Adrenal gland (tissue), 9 donors: ENCODE measurements at regions not wholly inside any gene's neighbourhood (a gene's known extent, or its start where the extent isn't known, plus 50 kb on each side); places are given as distances from the start of the nearest gene placed in this dataset.

Experiments
- DNase-seq, 7 donors: peaks; one replicate each; pipeline ENCODE4 v3.0.0-alpha.2; 2019 to 2020
- H3K27ac ChIP-seq, 5 donors: fragments of 200-600 bp; sonication (generic) in 4 of 5; 1 replicate in 3 of 5; 2 replicates in 2 of 5; pipeline versions ENCODE4 v1.5.1 to v1.8.0; 2016 to 2020; ENCODE audit warnings: mild to moderate bottlenecking in 1 of 5
- H3K27me3 ChIP-seq: fragments of 200-600 bp; 2 replicates; pipeline ENCODE4 v1.8.0; 2021
- H3K36me3 ChIP-seq, 2 donors: fragments of 200-600 bp; replicated peaks in 1 of 2; 1 replicate in 1 of 2; 2 replicates in 1 of 2; pipeline versions ENCODE4 v1.5.1 to v1.8.0; 2018 to 2022
- H3K4me1 ChIP-seq, 2 donors: fragments of 200-600 bp; replicated peaks in 1 of 2; 1 replicate in 1 of 2; 2 replicates in 1 of 2; pipeline versions ENCODE4 v1.5.1 to v1.8.0; 2018 to 2021
- H3K4me3 ChIP-seq, 4 donors: fragments of 200-600 bp; sonication (generic) in 3 of 4; one replicate each; pipeline ENCODE4 v1.5.1; 2016 to 2018
- H3K9me3 ChIP-seq, 3 donors: fragments of 200-600 bp; sonication (generic) in 1 of 3; replicated peaks in 1 of 3; 1 replicate in 2 of 3; 2 replicates in 1 of 3; pipeline versions ENCODE4 v1.5.1 to v1.8.0; 2016 to 2021
- POLR2A ChIP-seq, 2 donors: fragments of 450-650 bp; IDR thresholded peaks; one replicate each; pipeline ENCODE4 v1.6.1; 2017; ENCODE audit warnings: antibody characterized with exemption in 2 of 2, mild to moderate bottlenecking in 2 of 2, moderate library complexity in 1 of 2
- WGBS, 4 donors: extraction: QIAGEN DNeasy Blood & Tissue Kit in 2 of 4; methylation state at CpG; one replicate each; pipeline versions ENCODE4 v1.1.5 to v1.1.7; 2013 to 2017; 5-methylcytosine and 5-hydroxymethylcytosine counted together
- intact Hi-C, 2 donors: fragments of 100-400 bp; cut with DNase I; formaldehyde crosslinking; loops; one replicate each; pipeline versions ENCODE4 v1.14.1 to v1.15.0; 2022 to 2023
- TF ChIP-seq, protein P1 (sequence below), 6 experiments: fragments of 450-650 bp in 4 of 6; fragments of 200-600 bp in 2 of 6; sonication (generic) in 1 of 6; IDR thresholded peaks; 1 replicate in 5 of 6; 2 replicates in 1 of 6; pipeline versions ENCODE4 v1.5.1 to v1.8.0; 2016 to 2021; ENCODE audit warnings: antibody characterized with exemption in 6 of 6, mild to moderate bottlenecking in 2 of 6, moderate library complexity in 1 of 6
- donor health status: healthy with polysubstance abuse.
- donor health status: Bipolar disorder and iron deficiency.
- donor health status: DM: yes; HTN: yes; CAD: no.
- donor health status: DM: no; HTN: no; CAD: no.
- donor health status: DM: no; HTN: no; CAD: no.

DNA sequence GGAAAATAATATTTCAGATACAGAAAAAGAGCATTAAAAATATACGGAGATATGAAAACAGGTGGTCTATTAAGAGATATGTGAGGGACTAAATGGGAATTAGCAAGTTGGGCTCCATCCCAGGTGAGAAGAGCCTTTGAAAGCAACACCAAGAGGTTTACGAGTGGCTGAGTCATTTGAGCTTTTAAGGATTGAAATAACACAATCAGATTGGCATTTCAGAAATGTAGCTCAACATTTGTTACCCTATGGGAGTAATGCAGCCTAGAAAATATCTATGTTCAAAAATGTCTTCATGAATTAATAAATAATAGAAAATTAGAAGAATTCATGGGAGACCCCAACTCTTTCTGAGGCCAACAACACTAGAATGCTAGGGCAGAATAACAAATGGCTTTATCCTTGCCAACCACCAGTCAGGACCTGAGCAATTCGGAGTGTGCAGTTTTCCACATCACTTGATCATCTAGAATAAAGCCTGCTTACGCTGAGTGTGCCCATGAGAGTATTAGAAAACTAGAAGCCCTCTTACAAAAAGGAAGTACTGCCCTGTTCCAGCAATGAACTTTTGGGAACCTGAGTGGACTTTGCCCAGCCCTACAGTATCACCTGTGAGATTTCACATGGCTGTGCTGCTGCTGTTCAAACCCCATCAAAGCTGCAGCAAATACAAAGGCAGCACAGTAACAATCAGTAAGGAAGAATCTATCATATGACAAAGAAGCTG, 538.0 kb upstream of the CAMK1G start:
- intact Hi-C loops = no loop called here
- no peak for DNase-seq
- Histone ChIP-seq H3K4me3 (no peak overlapping the region), H3K36me3 (no peaks in the 10 kb centered on the region), H3K27ac (no peak overlapping the region), H3K4me1 (no peaks in the 10 kb centered on the region), H3K9me3 (no peaks in the 10 kb centered on the region), H3K27me3 (no peaks in the 10 kb centered on the region)
- no peak for TF ChIP-seq POLR2A (IDR thresholded peaks at IDR 0.05)
- TF ChIP-seq, protein P1, sequence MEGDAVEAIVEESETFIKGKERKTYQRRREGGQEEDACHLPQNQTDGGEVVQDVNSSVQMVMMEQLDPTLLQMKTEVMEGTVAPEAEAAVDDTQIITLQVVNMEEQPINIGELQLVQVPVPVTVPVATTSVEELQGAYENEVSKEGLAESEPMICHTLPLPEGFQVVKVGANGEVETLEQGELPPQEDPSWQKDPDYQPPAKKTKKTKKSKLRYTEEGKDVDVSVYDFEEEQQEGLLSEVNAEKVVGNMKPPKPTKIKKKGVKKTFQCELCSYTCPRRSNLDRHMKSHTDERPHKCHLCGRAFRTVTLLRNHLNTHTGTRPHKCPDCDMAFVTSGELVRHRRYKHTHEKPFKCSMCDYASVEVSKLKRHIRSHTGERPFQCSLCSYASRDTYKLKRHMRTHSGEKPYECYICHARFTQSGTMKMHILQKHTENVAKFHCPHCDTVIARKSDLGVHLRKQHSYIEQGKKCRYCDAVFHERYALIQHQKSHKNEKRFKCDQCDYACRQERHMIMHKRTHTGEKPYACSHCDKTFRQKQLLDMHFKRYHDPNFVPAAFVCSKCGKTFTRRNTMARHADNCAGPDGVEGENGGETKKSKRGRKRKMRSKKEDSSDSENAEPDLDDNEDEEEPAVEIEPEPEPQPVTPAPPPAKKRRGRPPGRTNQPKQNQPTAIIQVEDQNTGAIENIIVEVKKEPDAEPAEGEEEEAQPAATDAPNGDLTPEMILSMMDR (IDR thresholded peaks at IDR 0.05) = no peak
- WGBS, 4 donors = 76 to 87% (median 81%) methylated on average over 4 of the region's 4 CpGs

GRCh38 chr1:209046058-209046417, 537.5 kb upstream of the CAMK1G start:
- Histone ChIP-seq H3K27me3 (no peaks in the 10 kb centered on the region), H3K9me3 (no peaks in the 10 kb centered on the region), H3K4me3 (no peak overlapping the region), H3K36me3 (no peaks in the 10 kb centered on the region), H3K27ac (no peak overlapping the region), H3K4me1 (no peaks in the 10 kb centered on the region)
- 70 to 100% (median 80%) methylated on average over 1 of the region's 1 CpG for WGBS, 4 donors
- intact Hi-C loops = no loop called here
- TF ChIP-seq, protein P1 (IDR thresholded peaks at IDR 0.05) = no peak
- TF ChIP-seq POLR2A (IDR thresholded peaks at IDR 0.05) = no peak
- DNase-seq = no peak

DNA sequence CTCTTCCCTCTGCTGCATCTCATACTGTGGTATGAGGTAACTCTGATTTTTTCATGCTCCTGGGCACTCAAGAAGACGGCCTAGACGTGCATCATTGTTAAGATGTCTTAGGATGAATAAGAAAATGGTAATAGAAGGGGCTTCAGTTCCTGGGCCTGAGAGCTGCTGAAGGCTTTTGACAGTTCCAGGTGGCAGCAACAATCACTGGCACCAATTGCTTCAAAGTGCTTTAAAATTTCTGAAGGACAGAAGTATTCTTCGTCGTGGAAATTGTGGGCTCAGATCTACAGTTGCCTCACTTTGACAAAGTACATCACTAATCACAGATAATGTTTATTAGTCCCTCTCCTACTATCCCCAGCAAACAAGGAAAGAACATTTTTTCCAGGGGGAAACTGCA, 536.6 kb upstream of the CAMK1G start:
- H3K4me3 ChIP-seq = no peak overlapping the region
- no peaks in the 10 kb centered on the region for H3K4me1 ChIP-seq
- H3K27ac ChIP-seq = no peak overlapping the region
- intact Hi-C loops = no loop called here
- H3K36me3 ChIP-seq = no peaks in the 10 kb centered on the region
- no peak for TF ChIP-seq POLR2A (IDR thresholded peaks at IDR 0.05)
- no peaks in the 10 kb centered on the region for H3K9me3 ChIP-seq
- 85 to 95% (median 89%) methylated on average over 4 of the region's 4 CpGs for WGBS, 4 donors
- no peaks in the 10 kb centered on the region for H3K27me3 ChIP-seq
- DNase-seq = no peak

GRCh38 chr1:209048941-209049669, 534.4 kb upstream of the CAMK1G start:
- Histone ChIP-seq H3K36me3 (no peaks in the 10 kb centered on the region), H3K4me3 (no peak overlapping the region), H3K9me3 (no peaks in the 10 kb centered on the region), H3K4me1 (no peaks in the 10 kb centered on the region), H3K27ac (no peak overlapping the region), H3K27me3 (no peaks in the 10 kb centered on the region)
- WGBS, 4 donors = 67 to 76% (median 70%) methylated on average over 5 of the region's 5 CpGs
- TF ChIP-seq POLR2A (IDR thresholded peaks at IDR 0.05) = no peak
- TF ChIP-seq, protein P1 (IDR thresholded peaks at IDR 0.05) = no peak
- intact Hi-C loops = no loop called here
- no peak for DNase-seq
